IPS DF 6.9 (cell line): ENCODE measurements at regions not wholly inside any gene's neighbourhood (a gene's known extent, or its start where the extent isn't known, plus 50 kb on each side); places are given as distances from the start of the nearest gene placed in this dataset.

Experiments used
- DNase-seq: peaks from one replicate; pipeline ENCODE4 v3.0.0-alpha.2; 2013; ENCODE audit warnings: low read depth, low spot score
- H3K27ac ChIP-seq: one replicate; pipeline ENCODE4 v1.5.1; 2013; ENCODE audit warnings: low read length, control low read depth
- H3K27me3 ChIP-seq: 2 replicates; pipeline ENCODE4 v1.6.1; 2013; ENCODE audit warnings: mild to moderate bottlenecking, low read length; ENCODE audit not compliant: control insufficient read depth, insufficient read depth
- H3K36me3 ChIP-seq: 2 replicates; pipeline ENCODE4 v1.6.1; 2013; ENCODE audit warnings: low read length; ENCODE audit not compliant: control insufficient read depth, insufficient read depth
- H3K4me1 ChIP-seq: 2 replicates; pipeline ENCODE4 v1.6.1; 2013; ENCODE audit warnings: low read length; ENCODE audit not compliant: control insufficient read depth, insufficient read depth
- H3K4me3 ChIP-seq: 2 replicates; pipeline ENCODE4 v1.5.1; 2013; ENCODE audit warnings: mild to moderate bottlenecking, low read length
- H3K9me3 ChIP-seq: 2 replicates; pipeline ENCODE4 v1.6.1; 2013; ENCODE audit warnings: low read length, inconsistent platforms; ENCODE audit not compliant: control insufficient read depth, insufficient read depth
- WGBS: extraction: QIAGEN DNeasy Blood & Tissue Kit; methylation state at CpG from one replicate; pipeline ENCODE4 v1.1.7; 2013; ENCODE audit warnings: mixed read lengths, missing lambda C conversion rate; ENCODE audit not compliant: insufficient read length, insufficient coverage; 5-methylcytosine and 5-hydroxymethylcytosine counted together

DNA sequence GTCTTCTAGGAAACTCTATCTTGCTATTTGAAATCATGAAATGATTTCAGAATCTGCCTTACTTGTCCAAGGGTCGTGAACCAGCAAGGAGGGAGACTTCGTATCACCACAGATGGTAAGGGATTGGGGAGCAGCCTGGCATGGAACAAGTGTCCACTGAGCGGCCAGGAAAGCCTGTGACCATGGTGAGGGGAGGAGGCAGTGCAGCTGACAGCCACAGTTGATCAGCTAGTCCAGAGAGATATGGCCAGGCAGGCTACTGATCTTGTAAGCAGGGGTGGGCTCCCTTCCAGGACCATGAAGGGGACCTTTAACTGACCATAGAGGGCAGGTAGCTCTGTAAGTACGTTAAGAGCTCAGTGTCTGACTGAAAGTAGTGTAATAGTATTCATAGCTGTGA is 96.8 kb upstream of the TENT5A start:
- no peaks in the 10 kb centered on the region for H3K36me3 ChIP-seq
- no peaks in the 10 kb centered on the region for H3K4me1 ChIP-seq
- H3K27ac ChIP-seq = no peak overlapping the region
- H3K4me3 ChIP-seq = no peak overlapping the region
- H3K9me3 ChIP-seq = no peaks in the 10 kb centered on the region
- WGBS = no CpG with 5 or more reads among the region's 4 CpGs
- no peak for DNase-seq
- no peaks in the 10 kb centered on the region; the same call in 1 of the 2 replicates for H3K27me3 ChIP-seq

DNA sequence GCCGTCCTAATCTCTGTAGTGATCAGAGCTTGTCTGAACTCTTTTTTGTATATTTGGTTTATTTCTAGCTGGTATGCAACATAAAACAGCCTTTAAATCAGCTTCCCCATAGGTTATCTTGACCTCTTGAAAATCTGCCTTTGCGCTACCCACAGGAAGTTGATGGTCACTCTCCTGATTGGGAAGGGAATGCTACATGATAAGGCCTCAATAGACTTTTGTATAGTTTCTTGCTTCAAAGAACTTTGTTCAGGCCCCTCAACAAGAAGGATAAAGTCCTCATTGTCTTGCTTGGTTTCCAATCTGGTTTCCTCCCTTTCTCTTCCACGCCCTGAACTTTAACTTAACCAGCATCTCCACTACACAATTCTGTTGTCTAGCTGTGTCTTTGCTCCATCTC is 95.4 kb upstream of the TENT5A start:
- no peak for DNase-seq
- Histone ChIP-seq H3K4me1 (no peaks in the 10 kb centered on the region), H3K9me3 (no peaks in the 10 kb centered on the region), H3K36me3 (no peaks in the 10 kb centered on the region), H3K4me3 (no peak overlapping the region), H3K27me3 (no peaks in the 10 kb centered on the region; the same call in 1 of the 2 replicates), H3K27ac (no peak overlapping the region)
- WGBS = no CpG with 5 or more reads among the region's 3 CpGs

DNA sequence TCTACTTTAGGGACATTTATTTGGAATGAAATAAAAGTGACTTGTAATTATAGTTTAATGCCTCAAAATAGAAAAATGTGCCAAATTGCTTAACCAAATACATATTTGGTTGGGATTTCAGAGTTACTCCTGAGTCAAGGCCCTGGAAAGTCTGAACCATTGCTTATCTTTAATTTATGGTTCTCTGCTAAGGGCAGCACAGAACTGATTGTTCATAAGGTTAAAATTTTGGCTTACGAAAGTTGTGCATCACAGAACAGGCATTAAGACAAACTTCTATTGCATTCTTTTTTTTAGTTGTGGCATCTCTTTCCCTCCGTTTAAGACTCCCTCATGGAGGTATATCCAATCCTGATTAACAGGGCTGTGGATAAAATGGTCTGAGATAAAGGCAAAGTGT is 92.2 kb upstream of the TENT5A start:
- H3K27ac ChIP-seq = no peak overlapping the region
- no peaks in the 10 kb centered on the region for H3K36me3 ChIP-seq
- H3K27me3 ChIP-seq = no peaks in the 10 kb centered on the region; the same call in 1 of the 2 replicates
- no peak overlapping the region for H3K4me3 ChIP-seq
- no peaks in the 10 kb centered on the region for H3K9me3 ChIP-seq
- no peaks in the 10 kb centered on the region for H3K4me1 ChIP-seq
- WGBS = no CpG with 5 or more reads among the region's 2 CpGs
- DNase-seq = no peak

DNA sequence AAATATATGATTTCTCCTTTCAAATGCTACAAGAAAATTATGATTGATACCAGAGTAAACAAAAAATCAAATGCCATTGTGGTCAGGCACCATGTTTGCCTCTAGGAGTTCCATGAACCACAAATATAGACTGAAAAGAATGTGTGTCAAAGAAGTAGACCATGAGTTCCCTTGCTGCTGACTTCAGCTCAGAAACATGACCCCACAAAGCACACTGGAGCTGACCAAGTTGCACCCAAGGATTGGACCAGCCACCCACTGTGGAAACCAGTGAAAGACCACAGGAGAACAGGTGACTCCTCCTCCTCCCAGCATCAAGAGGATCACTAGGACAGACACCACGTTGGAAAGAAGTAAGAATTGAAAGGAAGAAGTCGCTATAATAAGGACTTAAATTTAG is 90.8 kb upstream of the TENT5A start:
- no peaks in the 10 kb centered on the region for H3K36me3 ChIP-seq
- H3K27ac ChIP-seq = no peak overlapping the region
- WGBS = no CpG with 5 or more reads among the region's 2 CpGs
- H3K4me1 ChIP-seq = no peaks in the 10 kb centered on the region
- H3K9me3 ChIP-seq = no peaks in the 10 kb centered on the region
- H3K4me3 ChIP-seq = no peak overlapping the region
- DNase-seq = no peak
- no peaks in the 10 kb centered on the region; the same call in 1 of the 2 replicates for H3K27me3 ChIP-seq

DNA sequence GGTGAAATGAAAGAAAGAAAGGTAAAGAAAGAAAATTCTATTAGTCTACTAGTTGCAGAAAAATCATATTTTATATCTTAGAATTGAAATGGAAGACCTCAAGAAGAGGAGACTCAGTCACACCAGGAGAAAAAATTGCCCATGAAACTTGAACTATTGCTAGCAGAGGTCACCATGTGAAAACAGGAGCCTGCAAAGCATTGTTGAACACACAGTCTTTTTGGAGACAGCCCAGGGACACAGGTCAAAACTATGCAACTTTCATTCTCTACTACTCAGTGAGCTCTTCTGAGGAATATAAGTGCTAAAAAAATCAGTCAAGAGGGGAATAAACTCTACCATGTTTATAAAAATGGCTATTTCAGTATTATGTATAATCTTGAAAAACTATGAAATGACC is 89.8 kb upstream of the TENT5A start:
- no peaks in the 10 kb centered on the region for H3K4me1 ChIP-seq
- no peaks in the 10 kb centered on the region for H3K9me3 ChIP-seq
- H3K27me3 ChIP-seq = no peaks in the 10 kb centered on the region
- H3K4me3 ChIP-seq = no peak overlapping the region
- H3K36me3 ChIP-seq = no peaks in the 10 kb centered on the region
- H3K27ac ChIP-seq = no peak overlapping the region
- DNase-seq = no peak

DNA sequence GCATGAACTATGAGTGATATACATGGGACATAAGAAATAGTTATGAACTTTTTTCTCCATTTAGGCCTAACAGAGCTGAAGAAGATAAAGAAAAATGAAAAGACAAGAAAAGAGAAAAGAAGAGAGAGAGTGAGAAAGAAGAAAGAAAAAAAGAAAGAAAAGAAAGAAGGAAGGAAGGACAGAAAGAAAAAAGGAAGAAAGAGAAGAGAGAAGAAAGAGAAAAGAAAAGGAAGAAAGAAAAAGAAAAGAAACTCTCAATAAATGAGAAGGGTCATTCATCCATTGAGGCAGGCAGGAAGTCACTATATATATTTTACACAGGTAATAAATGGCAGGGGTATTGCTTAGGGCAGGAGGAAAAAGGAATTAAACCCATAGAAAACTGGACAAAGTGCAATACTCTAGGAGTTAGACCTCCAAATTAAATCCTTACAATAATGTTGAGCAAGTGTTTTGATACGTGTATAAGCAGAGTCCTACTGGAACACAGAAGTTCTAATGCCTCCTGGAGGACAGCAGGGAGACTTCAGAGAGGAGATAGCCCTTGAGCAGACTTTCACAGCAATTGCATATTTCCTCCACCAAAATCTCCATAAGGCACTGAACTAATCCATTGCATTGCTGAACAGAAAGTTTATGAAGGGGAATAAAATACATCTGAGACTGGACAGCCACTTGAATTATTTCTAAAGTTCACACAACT is 86.4 kb upstream of the TENT5A start:
- no peaks in the 10 kb centered on the region for H3K4me1 ChIP-seq
- no CpG with 5 or more reads among the region's 1 CpG for WGBS
- no peaks in the 10 kb centered on the region for H3K27me3 ChIP-seq
- H3K4me3 ChIP-seq = no peak overlapping the region
- no peak overlapping the region for H3K27ac ChIP-seq
- no peaks in the 10 kb centered on the region for H3K9me3 ChIP-seq
- no peak for DNase-seq
- H3K36me3 ChIP-seq = no peaks in the 10 kb centered on the region

DNA sequence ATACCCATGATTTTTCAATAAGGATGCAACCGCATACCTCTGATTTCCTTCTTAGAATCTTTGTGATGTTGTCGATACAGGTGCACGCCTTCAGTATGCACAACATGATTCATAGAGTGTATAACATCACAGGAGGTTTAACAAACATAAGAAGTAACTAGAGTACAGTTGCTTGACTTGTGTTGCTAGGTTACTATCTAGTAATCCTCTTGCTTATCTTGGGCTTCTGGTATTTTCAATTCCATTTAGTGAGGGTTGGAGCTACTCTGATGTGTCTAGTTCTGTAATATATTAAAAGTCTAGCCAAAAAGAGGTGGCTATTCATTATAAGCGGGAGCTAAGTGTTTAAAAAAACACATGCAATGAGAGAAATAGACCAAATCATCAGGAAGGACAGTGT is 85.5 kb upstream of the TENT5A start:
- Histone ChIP-seq H3K36me3 (no peaks in the 10 kb centered on the region), H3K9me3 (no peaks in the 10 kb centered on the region), H3K4me1 (no peaks in the 10 kb centered on the region), H3K4me3 (no peak overlapping the region), H3K27ac (no peak overlapping the region), H3K27me3 (no peaks in the 10 kb centered on the region)
- WGBS = no CpG with 5 or more reads among the region's 4 CpGs
- DNase-seq = no peak

DNA sequence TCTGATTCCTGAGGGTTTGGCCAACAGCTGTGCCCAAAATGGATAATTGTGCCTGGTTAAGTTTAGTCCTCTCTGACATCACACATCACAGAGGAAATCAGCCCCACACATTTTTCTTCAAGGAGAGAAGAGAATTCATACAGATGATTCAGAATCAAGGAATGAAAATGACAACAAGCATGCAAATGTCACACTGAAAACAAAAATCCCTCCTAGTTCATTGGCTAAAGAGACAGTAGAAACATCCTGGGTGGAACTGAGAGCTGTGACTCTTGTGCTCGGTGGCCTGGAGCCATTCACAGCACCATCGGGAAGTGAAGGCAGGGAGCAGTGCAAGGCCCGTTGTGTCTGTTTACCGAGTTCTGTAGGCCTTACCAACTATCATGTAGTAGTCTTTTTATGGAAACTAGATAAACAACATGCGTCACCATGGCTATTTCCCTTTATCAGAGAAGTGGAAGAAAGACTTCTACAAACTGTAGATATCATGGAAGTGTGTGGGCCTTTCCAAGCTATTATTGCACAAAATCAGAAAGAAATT is 81.7 kb upstream of the TENT5A start:
- DNase-seq = no peak
- Histone ChIP-seq H3K27ac (no peak overlapping the region), H3K4me1 (no peaks in the 10 kb centered on the region), H3K4me3 (no peak overlapping the region), H3K27me3 (no peaks in the 10 kb centered on the region), H3K9me3 (no peaks in the 10 kb centered on the region), H3K36me3 (no peaks in the 10 kb centered on the region)
- no CpG with 5 or more reads among the region's 5 CpGs for WGBS

DNA sequence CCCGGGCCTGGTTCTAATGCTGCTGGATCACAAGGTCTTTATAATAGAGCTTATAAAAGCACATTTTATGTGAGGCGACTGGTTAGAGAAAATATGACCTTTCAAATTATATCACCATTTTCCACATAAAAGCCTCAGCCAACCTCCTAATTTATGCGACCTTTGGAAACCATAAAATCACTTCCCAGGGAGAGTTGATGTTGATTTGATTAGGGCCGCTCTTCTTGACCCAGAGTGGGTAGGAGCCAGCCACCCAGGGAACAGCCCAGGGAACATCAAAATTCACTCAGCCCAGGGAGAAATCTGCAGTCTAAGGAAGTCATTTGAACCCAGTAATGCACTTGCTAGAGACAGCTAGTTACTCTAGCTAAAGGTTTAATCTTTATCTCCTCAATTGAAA is 79.8 kb upstream of the TENT5A start:
- no CpG with 5 or more reads among the region's 4 CpGs for WGBS
- Histone ChIP-seq H3K27ac (no peak overlapping the region), H3K36me3 (no peaks in the 10 kb centered on the region), H3K4me1 (no peaks in the 10 kb centered on the region), H3K4me3 (no peak overlapping the region), H3K27me3 (no peaks in the 10 kb centered on the region), H3K9me3 (no peaks in the 10 kb centered on the region)
- no peak for DNase-seq

DNA sequence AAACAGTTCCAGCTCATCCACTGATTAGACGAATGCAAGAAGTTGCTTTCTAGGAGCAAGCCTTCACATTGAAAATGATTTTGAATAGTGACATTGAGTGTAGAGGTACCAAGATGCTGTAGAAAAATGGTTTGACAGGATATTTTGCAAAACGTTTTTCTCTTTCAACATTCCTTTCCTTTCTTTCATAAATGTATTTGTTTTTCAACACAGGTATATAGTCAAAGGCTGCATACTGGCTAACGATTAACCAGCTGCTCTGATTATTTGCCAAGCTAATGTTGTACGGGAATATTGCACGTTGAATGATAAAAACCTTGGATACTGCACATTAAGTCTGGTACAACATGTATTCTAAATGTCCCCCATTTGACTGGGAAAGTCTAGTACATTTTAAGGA is 78.8 kb upstream of the TENT5A start:
- H3K4me1 ChIP-seq = no peaks in the 10 kb centered on the region
- DNase-seq = no peak
- H3K36me3 ChIP-seq = no peaks in the 10 kb centered on the region
- H3K9me3 ChIP-seq = no peaks in the 10 kb centered on the region
- no peaks in the 10 kb centered on the region for H3K27me3 ChIP-seq
- no peak overlapping the region for H3K27ac ChIP-seq
- H3K4me3 ChIP-seq = no peak overlapping the region
- no CpG with 5 or more reads among the region's 5 CpGs for WGBS

DNA sequence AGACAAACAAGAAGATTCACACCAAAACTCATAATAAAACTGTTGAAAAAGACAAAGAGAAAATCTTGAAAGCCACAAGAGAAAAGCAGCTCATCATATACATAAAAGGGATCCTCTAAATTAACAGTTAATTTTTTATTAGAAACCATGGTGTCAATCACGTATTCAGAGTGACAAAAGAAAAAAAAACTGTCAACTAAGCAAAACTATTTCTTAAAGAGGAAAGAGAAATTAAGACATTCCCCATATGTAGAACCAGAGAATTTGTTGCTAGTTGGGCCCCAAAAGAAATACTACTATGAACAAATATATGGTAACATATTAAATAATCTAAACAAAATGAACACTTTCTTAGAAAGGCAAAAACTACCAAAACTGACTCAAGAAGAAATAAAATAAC is 74.3 kb upstream of the TENT5A start:
- H3K4me3 ChIP-seq = no peak overlapping the region
- no peak overlapping the region for H3K27ac ChIP-seq
- no peak for DNase-seq
- no peaks in the 10 kb centered on the region for H3K36me3 ChIP-seq
- H3K27me3 ChIP-seq = no peaks in the 10 kb centered on the region
- H3K4me1 ChIP-seq = no peaks in the 10 kb centered on the region
- WGBS = no CpG with 5 or more reads among the region's 1 CpG
- no peaks in the 10 kb centered on the region for H3K9me3 ChIP-seq
